Epithelial cell of proximal tubule (primary cell): ENCODE measurements at regions not wholly inside any gene's neighbourhood (a gene's known extent, or its start where the extent isn't known, plus 50 kb on each side); places are given as distances from the start of the nearest gene placed in this dataset.

Experiments
- DNase-seq: peaks from one replicate; pipeline ENCODE4 v3.0.0-alpha.2; 2011; ENCODE audit warnings: low read depth
- H3K4me3 ChIP-seq: 2 replicates; pipeline ENCODE4 v1.5.1; 2011; ENCODE audit warnings: low read depth, mild to moderate bottlenecking, low read length
- CTCF ChIP-seq: conservative IDR thresholded peaks from 2 replicates; pipeline ENCODE4 v1.5.1; 2012; ENCODE audit warnings: low read depth, mild to moderate bottlenecking, low read length

GRCh38 chr10:52410916-52411315, 96.8 kb downstream of the DKK1 start:
- TF ChIP-seq CTCF = no peak
- no peak for DNase-seq
- no peak overlapping the region for H3K4me3 ChIP-seq

GRCh38 chr10:52419281-52419680, 105.2 kb downstream of the DKK1 start:
- H3K4me3 ChIP-seq = no peak overlapping the region
- DNase-seq = no peak
- no peak for TF ChIP-seq CTCF

- no peak for DNase-seq
- no peak for TF ChIP-seq CTCF
- no peak overlapping the region for H3K4me3 ChIP-seq
These were observed 106.6 kb downstream of the DKK1 start for GRCh38 chr10:52420656-52421055.

GRCh38 chr10:52423369-52423768, 109.3 kb downstream of the DKK1 start:
- TF ChIP-seq CTCF = no peak
- H3K4me3 ChIP-seq = no peak overlapping the region

GRCh38 chr10:52424341-52424740, 110.3 kb downstream of the DKK1 start:
- DNase-seq = no peak
- H3K4me3 ChIP-seq = no peak overlapping the region

More at GRCh38 chr10:52423369-52423768, 109.3 kb downstream of the DKK1 start:
- no peak for DNase-seq

GRCh38 chr10:52434734-52435133, 120.7 kb downstream of the DKK1 start:
- no peak overlapping the region for H3K4me3 ChIP-seq
- no peak for DNase-seq
- TF ChIP-seq CTCF = no peak

More at GRCh38 chr10:52424341-52424740, 110.3 kb downstream of the DKK1 start:
- no peak for TF ChIP-seq CTCF

GRCh38 chr10:52436664-52437063, 122.6 kb downstream of the DKK1 start:
- H3K4me3 ChIP-seq = no peak overlapping the region
- DNase-seq = no peak

More at GRCh38 chr10:52436664-52437063, 122.6 kb downstream of the DKK1 start:
- TF ChIP-seq CTCF = no peak
